ENCODE measurements at regions not wholly inside any gene's neighbourhood (a gene's known extent, or its start where the extent isn't known, plus 50 kb on each side); places are given as distances from the start of the nearest gene placed in this dataset.

- no peaks in the 10 kb centered on the region for H4K20me1 ChIP-seq (replicated peaks in 1 of 2; ENCODE audit: control insufficient read depth in 1 of 2, insufficient read depth in 2 of 2, low read length in 2 of 2)
- no peak overlapping the region for H3K27ac ChIP-seq (ENCODE audit: low read depth, low read length)
- ChIA-PET POLR2A (ENCODE audit: partially characterized antibody) (no interaction called here), CTCF (ENCODE audit: partially characterized antibody) (no interaction called here)
- FAIRE-seq (no peak), DNase-seq (ENCODE audit: low read depth in 1 of 2, low spot score in 2 of 2) (no peak)
- no peak overlapping the region for H4K5ac ChIP-seq (ENCODE audit: insufficient read length, low read depth, low read length)
- no peaks in the 10 kb centered on the region for H3K27me3 ChIP-seq (replicated peaks in 1 of 4; ENCODE audit: control insufficient read depth in 3 of 4, extremely low read depth in 1 of 4, insufficient read depth in 3 of 4, low read length in 3 of 4)
- H3K79me2 ChIP-seq (ENCODE audit: control insufficient read depth in 1 of 2, insufficient read depth in 2 of 2, low read length in 2 of 2) = no peaks in the 10 kb centered on the region
- H3K18ac ChIP-seq (ENCODE audit: extremely low read depth, low read length) = no peak overlapping the region
- no peak overlapping the region for H2BK5ac ChIP-seq (ENCODE audit: low read depth, low read length)
- H2BK15ac ChIP-seq (ENCODE audit: low read length) = no peak overlapping the region
- H3K36me3 ChIP-seq (ENCODE audit: control insufficient read depth in 2 of 4, insufficient read depth in 4 of 4, low read length in 3 of 4) = no peaks in the 10 kb centered on the region
- no peak overlapping the region for H4K8ac ChIP-seq (ENCODE audit: extremely low read depth, insufficient read depth, low read length)
- no peak overlapping the region for H3K56ac ChIP-seq (replicated peaks; ENCODE audit: insufficient read length, low read depth, low read length)
- no peak overlapping the region for H4K91ac ChIP-seq (replicated peaks; ENCODE audit: insufficient read length, low read length)
- H3K23ac ChIP-seq (ENCODE audit: insufficient read length) = no peak overlapping the region
- no peak overlapping the region for H3K4me2 ChIP-seq (ENCODE audit: insufficient read depth in 1 of 2, low read depth in 2 of 2, low read length in 2 of 2)
- TF ChIP-seq TBP (IDR thresholded peaks at IDR 0.05; ENCODE audit: low read depth, low read length) (no peak), ZNF274 (IDR thresholded peaks at IDR 0.05; ENCODE audit: borderline replicate concordance, extremely low read depth, low read length) (no peak), RXRA (IDR thresholded peaks at IDR 0.05; ENCODE audit: insufficient read depth, low read depth, low read length) (no peak)
- H2BK120ac ChIP-seq (replicated peaks; ENCODE audit: low read depth, low read length) = no peak overlapping the region
- no peak overlapping the region for H3K14ac ChIP-seq (ENCODE audit: insufficient read length)
- no peak overlapping the region for H2AFZ ChIP-seq (ENCODE audit: low read length)
- H3K23me2 ChIP-seq (ENCODE audit: low read depth, low read length) = no peaks in the 10 kb centered on the region; the same call in 1 of the 2 replicates
- H2BK20ac ChIP-seq (ENCODE audit: low read length) = no peak overlapping the region
- no peaks in the 10 kb centered on the region for H3K79me1 ChIP-seq (ENCODE audit: low read depth, low read length)
- WGBS, 2 experiments (ENCODE audit: extremely low coverage in 1 of 2, insufficient coverage in 1 of 2, insufficient read length in 1 of 2, insufficient replicate concordance in 2 of 2, low coverage in 1 of 2, low lambda C conversion rate in 2 of 2, missing lambda C conversion rate in 1 of 2) = 94% methylated on average over 10 of the region's 10 CpGs; no CpG with 5 or more reads in 1 of the 2 experiments
- no peak overlapping the region for H3K4ac ChIP-seq (replicated peaks; ENCODE audit: insufficient read length, low read depth, low read length)
- H3K4me1 ChIP-seq (replicated peaks in 1 of 4; ENCODE audit: control insufficient read depth in 3 of 4, insufficient read depth in 4 of 4, low read length in 3 of 4) = no peaks in the 10 kb centered on the region
- no peaks in the 10 kb centered on the region for H3K9me3 ChIP-seq (ENCODE audit: insufficient read depth in 2 of 2, low read depth in 1 of 2, low read length in 1 of 2)
- no peak overlapping the region for H3K4me3 ChIP-seq (ENCODE audit: extremely low read depth in 1 of 4, insufficient read depth in 2 of 4, low read depth in 3 of 4, low read length in 4 of 4)
- H2BK12ac ChIP-seq (ENCODE audit: low read depth, low read length) = no peak overlapping the region
- no peak overlapping the region for H3K9ac ChIP-seq (replicated peaks in 1 of 4; ENCODE audit: extremely low read depth in 1 of 4, low read depth in 3 of 4, low read length in 3 of 4)
- H2AK5ac ChIP-seq (ENCODE audit: low read depth, low read length) = no peak overlapping the region
These were observed 315.2 kb upstream of the CDH6 start for GRCh38 chr5:30878296-30878695.

Measured in H1 (cell line).